PC-9 (cell line): ENCODE measurements at regions not wholly inside any gene's neighbourhood (a gene's known extent, or its start where the extent isn't known, plus 50 kb on each side); places are given as distances from the start of the nearest gene placed in this dataset.

Experiments
- BruUV-seq: library from RNA; stranded (reverse); fragments of 400-500 nt; replicated peaks from 2 replicates; lab custom pipeline; 2021; lab: Mats Ljungman, UMichigan
- CTCF ChIA-PET: fragments of 300-600 bp; sonication (Branson Sonifier 250); formaldehyde crosslinking; loops from one replicate; lab custom pipeline; 2022; ENCODE audit warnings: antibody characterized with exemption; lab: Charles Lee
- POLR2A ChIA-PET: fragments of 300-600 bp; sonication (Branson Sonifier 250); formaldehyde crosslinking; loops from one replicate; lab custom pipeline; 2022; ENCODE audit warnings: antibody characterized with exemption; ENCODE audit not compliant: unreplicated experiment; lab: Charles Lee
- DNase-seq, 2 experiments: peaks; one replicate each; pipeline versions ENCODE4 v3.0.0 to v3.0.0-alpha.2; 2015 to 2022; ENCODE audit warnings: mixed read lengths in 1 of 2
- H2AFZ ChIP-seq: fragments of 200-600 bp; sonication (generic); 2 replicates; pipeline ENCODE4 v1.8.1; 2017; ENCODE audit warnings: antibody characterized with exemption
- H3F3A ChIP-seq: fragments of 200-600 bp; sonication (generic); 2 replicates; pipeline ENCODE4 v1.8.1; 2017; ENCODE audit warnings: antibody characterized with exemption, mild to moderate bottlenecking, low read depth; ENCODE audit not compliant: insufficient read depth
- H3K27ac ChIP-seq: fragments of 200-600 bp; sonication (generic); 2 replicates; pipeline ENCODE4 v1.6.1; 2016; ENCODE audit warnings: mixed run types
- H3K27me3 ChIP-seq: fragments of 200-600 bp; sonication (generic); 2 replicates; pipeline ENCODE4 v1.6.1; 2016; ENCODE audit warnings: low read depth, mixed run types; ENCODE audit not compliant: insufficient read depth
- H3K36me3 ChIP-seq: fragments of 200-600 bp; sonication (generic); 2 replicates; pipeline ENCODE4 v1.6.1; 2016; ENCODE audit warnings: low read depth, mixed run types
- H3K4me1 ChIP-seq: fragments of 200-600 bp; sonication (generic); replicated peaks from 2 replicates; pipeline ENCODE4 v1.6.1; 2016; ENCODE audit warnings: mixed run types; ENCODE audit not compliant: insufficient read depth
- H3K4me2 ChIP-seq: fragments of 200-600 bp; sonication (generic); 2 replicates; pipeline ENCODE4 v1.6.1; 2017; ENCODE audit warnings: mixed run types
- H3K4me3 ChIP-seq: fragments of 200-600 bp; sonication (generic); 2 replicates; pipeline ENCODE4 v1.6.1; 2016; ENCODE audit warnings: mixed run types
- H3K79me2 ChIP-seq: fragments of 200-600 bp; sonication (generic); 2 replicates; pipeline ENCODE4 v1.6.1; 2017; ENCODE audit warnings: low read depth, mixed run types
- H3K9me2 ChIP-seq: fragments of 200-600 bp; sonication (generic); 2 replicates; pipeline ENCODE4 v1.8.1; 2017; ENCODE audit warnings: mild to moderate bottlenecking; ENCODE audit not compliant: insufficient read depth
- H3K9me3 ChIP-seq: fragments of 200-600 bp; sonication (generic); 2 replicates; pipeline ENCODE4 v1.8.1; 2016; ENCODE audit warnings: low read depth; ENCODE audit not compliant: insufficient read depth
- H4K20me1 ChIP-seq: fragments of 200-600 bp; sonication (generic); 2 replicates; pipeline ENCODE4 v1.8.1; 2017; ENCODE audit not compliant: insufficient read depth
- EZH2 ChIP-seq: fragments of 200-600 bp; sonication (generic); IDR thresholded peaks from 2 replicates; pipeline ENCODE4 v1.8.0; 2017; ENCODE audit warnings: antibody characterized with exemption, low read depth
- intact Hi-C: fragments of 100-400 bp; cut with micrococcal nuclease; formaldehyde crosslinking; loops from one replicate; pipeline ENCODE4 v1.10.0; 2022; ENCODE audit not compliant: unreplicated experiment
- TF ChIP-seq, protein P1 (sequence below): fragments of 200-600 bp; sonication (generic); conservative IDR thresholded peaks from 2 replicates; pipeline ENCODE4 v1.6.1; 2017; ENCODE audit warnings: mixed run types, antibody characterized with exemption, mild to moderate bottlenecking, moderate library complexity

- no peak for TF ChIP-seq EZH2
- TF ChIP-seq, protein P1, sequence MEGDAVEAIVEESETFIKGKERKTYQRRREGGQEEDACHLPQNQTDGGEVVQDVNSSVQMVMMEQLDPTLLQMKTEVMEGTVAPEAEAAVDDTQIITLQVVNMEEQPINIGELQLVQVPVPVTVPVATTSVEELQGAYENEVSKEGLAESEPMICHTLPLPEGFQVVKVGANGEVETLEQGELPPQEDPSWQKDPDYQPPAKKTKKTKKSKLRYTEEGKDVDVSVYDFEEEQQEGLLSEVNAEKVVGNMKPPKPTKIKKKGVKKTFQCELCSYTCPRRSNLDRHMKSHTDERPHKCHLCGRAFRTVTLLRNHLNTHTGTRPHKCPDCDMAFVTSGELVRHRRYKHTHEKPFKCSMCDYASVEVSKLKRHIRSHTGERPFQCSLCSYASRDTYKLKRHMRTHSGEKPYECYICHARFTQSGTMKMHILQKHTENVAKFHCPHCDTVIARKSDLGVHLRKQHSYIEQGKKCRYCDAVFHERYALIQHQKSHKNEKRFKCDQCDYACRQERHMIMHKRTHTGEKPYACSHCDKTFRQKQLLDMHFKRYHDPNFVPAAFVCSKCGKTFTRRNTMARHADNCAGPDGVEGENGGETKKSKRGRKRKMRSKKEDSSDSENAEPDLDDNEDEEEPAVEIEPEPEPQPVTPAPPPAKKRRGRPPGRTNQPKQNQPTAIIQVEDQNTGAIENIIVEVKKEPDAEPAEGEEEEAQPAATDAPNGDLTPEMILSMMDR = no peak
- ChIA-PET POLR2A (no interaction called here), CTCF (no interaction called here)
- Histone ChIP-seq H3K4me3 (no peak overlapping the region), H3K27ac (no peak overlapping the region), H3K9me3 (no peaks in the 10 kb centered on the region), H3F3A (no peaks in the 10 kb centered on the region), H3K27me3 (peaks cover 32% of the 10 kb centered on the region), H3K4me1 (no peaks in the 10 kb centered on the region), H4K20me1 (no peaks in the 10 kb centered on the region), H3K4me2 (no peak overlapping the region), H3K9me2 (no peaks in the 10 kb centered on the region), H3K36me3 (no peaks in the 10 kb centered on the region), H2AFZ (no peak overlapping the region), H3K79me2 (no peaks in the 10 kb centered on the region)
- intact Hi-C loops = no loop called here
- no peak for DNase-seq
- BruUV-seq = no TSS peak
Observed at GRCh38 chr16:5416013-5416412, 318.4 kb upstream of the EEF2KMT start.

DNA sequence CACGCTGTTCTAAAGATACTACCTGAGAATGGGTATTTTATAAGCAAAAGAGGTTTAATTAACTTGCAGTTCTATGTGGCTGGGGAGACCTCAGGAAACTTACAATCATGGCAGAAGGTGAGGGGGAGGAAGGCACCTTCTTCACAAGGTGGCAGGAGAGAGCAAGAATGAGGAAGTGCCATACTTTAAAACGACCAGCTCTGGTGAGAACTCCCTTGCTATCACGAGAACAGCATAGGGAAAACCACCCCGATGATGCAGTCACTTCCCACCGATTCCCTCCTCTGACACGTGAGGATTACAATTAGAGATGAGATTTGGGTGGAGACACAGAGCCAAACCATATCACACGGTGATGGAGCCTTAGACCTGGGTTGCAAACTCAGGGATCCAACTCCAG is 317.5 kb upstream of the EEF2KMT start:
- Histone ChIP-seq H3K4me3 (no peak overlapping the region), H3K27me3 (peaks cover 32% of the 10 kb centered on the region), H3K79me2 (no peaks in the 10 kb centered on the region), H4K20me1 (no peaks in the 10 kb centered on the region), H3K4me1 (no peaks in the 10 kb centered on the region), H3K4me2 (no peak overlapping the region), H2AFZ (no peak overlapping the region), H3K36me3 (no peaks in the 10 kb centered on the region), H3K9me3 (no peaks in the 10 kb centered on the region), H3F3A (no peaks in the 10 kb centered on the region), H3K27ac (no peak overlapping the region), H3K9me2 (no peaks in the 10 kb centered on the region)
- ChIA-PET CTCF (no interaction called here), POLR2A (no interaction called here)
- DNase-seq = no peak
- TF ChIP-seq EZH2 = no peak
- TF ChIP-seq, protein P1 = no peak
- no TSS peak for BruUV-seq
- intact Hi-C loops = no loop called here

DNA sequence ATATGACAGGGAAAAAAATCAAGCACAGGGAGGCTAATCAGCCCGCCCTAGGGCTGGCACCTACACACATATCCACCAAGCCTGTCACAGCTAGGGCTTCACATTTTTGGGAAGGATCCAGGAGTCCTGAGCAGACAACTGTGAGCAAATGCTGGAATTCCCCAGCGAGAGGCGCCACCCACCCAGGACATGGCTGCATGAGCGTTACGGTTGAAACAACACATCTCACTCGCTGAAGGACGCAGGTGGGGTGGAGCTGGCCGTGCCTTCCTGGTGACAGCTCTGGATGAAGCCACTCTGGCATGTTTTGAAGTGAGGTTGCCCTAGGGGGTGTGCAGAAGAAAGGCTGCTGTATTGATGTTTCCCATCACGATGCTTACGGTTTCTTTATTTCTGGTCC is 315.1 kb upstream of the EEF2KMT start:
- POLR2A ChIA-PET = no interaction called here
- no peak overlapping the region for H3K4me2 ChIP-seq
- no peak overlapping the region for H2AFZ ChIP-seq
- TF ChIP-seq, protein P1 = no peak
- no peak for TF ChIP-seq EZH2
- no TSS peak for BruUV-seq
- no peak overlapping the region for H3K27ac ChIP-seq
- no peak for DNase-seq
- peaks cover 36% of the 10 kb centered on the region for H3K27me3 ChIP-seq
- CTCF ChIA-PET = no interaction called here
- H3K79me2 ChIP-seq = no peaks in the 10 kb centered on the region
- H3F3A ChIP-seq = no peaks in the 10 kb centered on the region
- no peaks in the 10 kb centered on the region for H3K9me3 ChIP-seq
- intact Hi-C loops = no loop called here
- no peaks in the 10 kb centered on the region for H3K9me2 ChIP-seq
- H4K20me1 ChIP-seq = no peaks in the 10 kb centered on the region
- H3K4me1 ChIP-seq = no peaks in the 10 kb centered on the region
- H3K4me3 ChIP-seq = no peak overlapping the region
- H3K36me3 ChIP-seq = no peaks in the 10 kb centered on the region
